ENCODE measurements at regions not wholly inside any gene's neighbourhood (a gene's known extent, or its start where the extent isn't known, plus 50 kb on each side); places are given as distances from the start of the nearest gene placed in this dataset.

DNA sequence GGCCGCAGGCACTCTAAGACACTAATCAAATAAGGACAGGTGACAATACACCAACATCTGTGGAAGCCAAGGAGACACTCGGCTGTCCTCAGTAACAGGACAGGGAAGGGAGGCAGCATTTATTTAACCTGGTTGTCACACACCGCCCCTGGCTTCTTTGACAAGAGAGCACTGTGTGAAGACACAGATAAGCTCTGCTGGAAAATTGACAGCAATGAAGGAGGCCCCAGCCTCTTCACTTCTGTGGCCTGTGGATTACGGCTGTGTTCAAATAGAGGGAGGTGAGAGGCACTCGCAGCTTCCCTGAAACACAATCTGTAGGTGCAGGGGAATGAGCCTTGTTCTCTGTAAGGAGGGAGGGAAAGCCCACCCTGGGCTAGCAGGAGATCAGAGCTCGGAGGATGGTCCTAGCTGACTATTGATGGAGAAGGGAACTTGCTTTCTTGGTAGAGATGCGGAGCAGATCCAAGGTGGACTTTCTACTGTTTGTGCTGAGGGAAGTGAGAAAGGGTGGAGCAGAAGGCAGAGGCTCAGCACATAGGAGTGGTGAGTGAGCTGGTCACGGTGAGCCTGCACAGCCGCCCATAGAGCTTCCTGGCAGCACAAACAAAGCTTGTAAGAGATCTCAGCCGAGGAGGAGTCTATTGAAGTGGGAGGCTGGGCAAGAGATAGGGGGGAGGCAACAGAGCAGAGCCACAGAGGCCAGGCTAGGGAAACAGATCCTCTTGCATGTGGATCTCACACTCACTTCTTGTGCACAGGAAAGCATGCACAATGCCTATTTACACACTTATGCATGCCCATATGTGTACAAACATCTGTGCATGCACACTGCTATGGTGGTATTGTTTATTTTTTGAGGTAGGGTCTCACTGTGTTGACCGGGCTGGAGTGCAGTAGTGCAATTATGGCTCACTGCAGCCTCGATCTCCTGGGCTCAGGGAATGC lies 114.6 kb upstream of the THY1 start:
- DNase-seq (ENCODE audit: low read depth, low spot score), result no peak
- Histone ChIP-seq H3K36me3 (ENCODE audit: insufficient read depth, low read length) (no peaks in the 10 kb centered on the region), H3K4me3 (no peak overlapping the region), H3K9ac (ENCODE audit: insufficient read length) (no peak overlapping the region), H3K9me3 (ENCODE audit: low read depth, low read length) (no peaks in the 10 kb centered on the region), H3K27ac (no peak overlapping the region)
- TF ChIP-seq FOXP2 (optimal IDR thresholded peaks at IDR 0.05; ENCODE audit: control extremely low read depth, extremely low read length, insufficient read depth), result no peak
- no peak for TF ChIP-seq EZH2 (IDR thresholded peaks at IDR 0.05)
- no peak for TF ChIP-seq POLR2AphosphoS5 (IDR thresholded peaks at IDR 0.05; ENCODE audit: borderline replicate concordance, low read depth, low read length)

DNA sequence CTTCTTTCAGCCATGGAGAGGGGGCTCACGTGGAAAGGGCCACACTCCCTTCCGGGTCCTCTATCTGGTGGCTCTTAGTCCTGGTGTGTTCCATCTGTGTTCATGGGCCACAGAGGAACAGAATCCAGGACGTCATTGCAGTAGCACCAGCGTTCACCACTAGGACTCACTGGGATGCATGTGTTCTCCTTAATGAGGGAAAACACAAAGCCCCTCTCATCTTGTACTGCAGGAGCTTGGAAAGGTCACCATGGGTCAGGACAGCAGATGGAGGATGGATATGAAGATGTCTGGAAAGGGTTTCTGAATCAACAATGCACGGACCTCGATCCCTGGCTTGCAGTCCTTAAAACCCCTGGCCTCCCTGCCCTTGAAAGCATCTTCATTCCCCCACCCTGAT lies 113.8 kb upstream of the THY1 start:
- Histone ChIP-seq H3K36me3 (ENCODE audit: insufficient read depth, low read length) (no peaks in the 10 kb centered on the region), H3K9me3 (ENCODE audit: low read depth, low read length) (no peaks in the 10 kb centered on the region), H3K9ac (ENCODE audit: insufficient read length) (no peak overlapping the region), H3K4me3 (no peak overlapping the region), H3K27ac (no peak overlapping the region)
- no peak for TF ChIP-seq FOXP2 (optimal IDR thresholded peaks at IDR 0.05; ENCODE audit: control extremely low read depth, extremely low read length, insufficient read depth)
- TF ChIP-seq POLR2AphosphoS5 (IDR thresholded peaks at IDR 0.05; ENCODE audit: borderline replicate concordance, low read depth, low read length), result no peak
- TF ChIP-seq EZH2 (IDR thresholded peaks at IDR 0.05), result no peak
- no peak for DNase-seq (ENCODE audit: low read depth, low spot score)

DNA sequence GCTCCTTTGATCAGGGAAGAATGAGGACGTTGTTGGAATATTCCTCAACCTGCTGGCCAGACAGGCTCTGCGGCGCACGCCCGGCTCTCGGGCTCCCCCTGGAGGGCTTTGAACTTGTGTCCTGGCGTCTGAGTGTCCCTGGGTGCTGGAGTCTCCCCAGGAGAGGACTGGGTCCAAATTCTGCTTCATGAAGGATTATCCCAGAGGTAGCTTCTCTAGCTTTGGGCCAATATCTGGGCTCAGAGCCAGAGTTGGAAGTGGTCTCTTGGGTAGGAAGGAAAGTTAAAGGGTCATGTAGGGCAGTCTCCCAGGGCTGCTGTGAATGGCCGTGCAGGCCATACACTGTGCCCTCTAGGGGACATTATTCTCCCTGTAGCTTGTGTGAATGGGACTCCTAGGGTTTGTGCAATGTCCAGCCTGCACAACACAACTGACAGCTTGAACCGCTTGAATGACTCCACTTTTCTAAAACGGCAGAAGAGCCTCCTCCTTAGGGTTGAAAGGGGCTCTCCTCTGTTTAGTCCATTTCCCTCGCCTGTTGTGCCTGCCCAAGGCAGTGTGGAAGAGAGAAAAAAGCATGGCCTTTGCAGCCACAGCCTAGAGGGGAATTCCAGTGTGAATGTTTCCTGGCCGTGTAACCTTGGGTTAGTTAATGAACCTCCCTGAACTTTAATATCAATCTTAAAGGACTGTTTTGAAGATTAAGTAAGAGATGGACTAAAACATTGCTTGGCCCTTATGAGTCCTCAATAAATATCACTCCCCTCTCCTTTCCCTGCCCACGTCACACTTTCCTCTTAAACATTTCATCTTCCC lies 111.2 kb upstream of the THY1 start:
- no peaks in the 10 kb centered on the region for H3K9me3 ChIP-seq (ENCODE audit: low read depth, low read length)
- no peaks in the 10 kb centered on the region for H3K36me3 ChIP-seq (ENCODE audit: insufficient read depth, low read length)
- H3K9ac ChIP-seq (ENCODE audit: insufficient read length), result no peak overlapping the region
- H3K27ac ChIP-seq, result no peak overlapping the region
- no peak for DNase-seq (ENCODE audit: low read depth, low spot score)
- TF ChIP-seq EZH2 (IDR thresholded peaks at IDR 0.05) (no peak), POLR2AphosphoS5 (IDR thresholded peaks at IDR 0.05; ENCODE audit: borderline replicate concordance, low read depth, low read length) (no peak), FOXP2 (optimal IDR thresholded peaks at IDR 0.05; ENCODE audit: control extremely low read depth, extremely low read length, insufficient read depth) (no peak)
- H3K4me3 ChIP-seq, result no peak overlapping the region

DNA sequence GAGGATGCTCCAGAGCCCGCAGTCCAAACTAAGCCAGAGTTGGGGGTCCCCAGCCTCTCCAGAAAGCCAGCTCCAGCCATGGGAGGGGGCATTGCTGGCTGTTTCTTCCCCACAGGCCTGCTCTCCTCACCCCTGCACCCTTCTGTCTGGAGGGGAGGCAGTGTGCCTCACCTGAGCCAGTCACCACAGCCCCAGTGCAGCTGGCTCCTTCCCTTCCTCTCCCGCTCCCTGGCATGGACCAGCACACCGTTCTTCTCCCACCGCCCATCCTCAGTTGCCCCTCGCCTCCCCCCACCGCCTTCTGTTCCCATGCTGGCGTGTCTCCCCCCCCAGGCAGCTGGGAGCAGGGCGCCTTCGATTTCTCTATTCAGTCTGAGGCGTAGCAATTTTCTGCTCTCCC lies 110.5 kb upstream of the THY1 start:
- DNase-seq (ENCODE audit: low read depth, low spot score), result no peak
- Histone ChIP-seq H3K4me3 (no peak overlapping the region), H3K27ac (no peak overlapping the region), H3K36me3 (ENCODE audit: insufficient read depth, low read length) (no peaks in the 10 kb centered on the region), H3K9ac (ENCODE audit: insufficient read length) (no peak overlapping the region), H3K9me3 (ENCODE audit: low read depth, low read length) (no peaks in the 10 kb centered on the region)
- TF ChIP-seq FOXP2 (optimal IDR thresholded peaks at IDR 0.05; ENCODE audit: control extremely low read depth, extremely low read length, insufficient read depth) (no peak), EZH2 (IDR thresholded peaks at IDR 0.05) (no peak), POLR2AphosphoS5 (IDR thresholded peaks at IDR 0.05; ENCODE audit: borderline replicate concordance, low read depth, low read length) (no peak)

DNA sequence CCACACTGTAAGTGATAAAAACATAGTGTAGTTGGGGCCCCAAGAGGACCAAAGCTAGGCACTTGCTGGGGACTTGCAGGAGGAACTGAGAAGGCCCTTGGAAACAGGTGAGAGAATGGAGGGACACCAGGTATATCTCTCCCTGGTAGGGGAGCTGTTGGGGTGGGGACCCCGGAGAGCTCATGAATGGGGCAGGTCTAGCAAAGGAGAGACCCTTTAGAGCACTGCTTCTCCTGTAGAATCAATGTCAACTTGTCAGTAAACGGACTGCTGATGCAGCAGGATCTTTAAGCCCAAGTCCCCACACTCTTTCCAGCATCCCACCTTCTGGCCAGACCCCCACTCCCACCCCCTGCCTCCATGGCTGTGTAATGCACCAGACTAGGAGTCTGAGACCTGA lies 109.6 kb upstream of the THY1 start:
- Histone ChIP-seq H3K9me3 (ENCODE audit: low read depth, low read length) (no peaks in the 10 kb centered on the region), H3K36me3 (ENCODE audit: insufficient read depth, low read length) (no peaks in the 10 kb centered on the region), H3K4me3 (no peak overlapping the region), H3K27ac (no peak overlapping the region), H3K9ac (ENCODE audit: insufficient read length) (no peak overlapping the region)
- TF ChIP-seq FOXP2 (optimal IDR thresholded peaks at IDR 0.05; ENCODE audit: control extremely low read depth, extremely low read length, insufficient read depth), result no peak
- TF ChIP-seq POLR2AphosphoS5 (IDR thresholded peaks at IDR 0.05; ENCODE audit: borderline replicate concordance, low read depth, low read length), result no peak
- TF ChIP-seq EZH2 (IDR thresholded peaks at IDR 0.05), result no peak
- no peak for DNase-seq (ENCODE audit: low read depth, low spot score)

DNA sequence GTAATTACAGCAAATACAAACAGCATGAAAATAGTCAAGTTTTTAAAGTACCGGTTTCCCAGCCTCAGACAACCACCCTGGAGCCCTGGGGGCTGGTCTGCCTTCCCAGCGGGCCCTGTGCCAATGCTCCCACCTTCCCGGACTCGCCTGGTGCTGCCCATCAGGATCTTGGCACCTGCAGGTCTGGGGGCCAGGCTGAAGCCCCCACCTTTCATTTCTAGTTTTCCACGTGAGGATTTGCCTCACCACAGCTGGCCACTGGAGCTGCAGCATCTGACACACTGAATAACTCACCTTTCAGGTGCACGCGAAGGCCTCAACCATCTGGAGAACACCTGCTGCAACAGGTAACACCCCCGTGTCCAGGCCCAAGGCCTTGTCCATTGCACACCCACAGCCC lies 108.7 kb upstream of the THY1 start:
- Histone ChIP-seq H3K4me3 (no peak overlapping the region), H3K9me3 (ENCODE audit: low read depth, low read length) (no peaks in the 10 kb centered on the region), H3K27ac (no peak overlapping the region), H3K36me3 (ENCODE audit: insufficient read depth, low read length) (no peaks in the 10 kb centered on the region), H3K9ac (ENCODE audit: insufficient read length) (no peak overlapping the region)
- no peak for TF ChIP-seq FOXP2 (optimal IDR thresholded peaks at IDR 0.05; ENCODE audit: control extremely low read depth, extremely low read length, insufficient read depth)
- TF ChIP-seq POLR2AphosphoS5 (IDR thresholded peaks at IDR 0.05; ENCODE audit: borderline replicate concordance, low read depth, low read length), result no peak
- no peak for TF ChIP-seq EZH2 (IDR thresholded peaks at IDR 0.05)
- no peak for DNase-seq (ENCODE audit: low read depth, low spot score)

DNA sequence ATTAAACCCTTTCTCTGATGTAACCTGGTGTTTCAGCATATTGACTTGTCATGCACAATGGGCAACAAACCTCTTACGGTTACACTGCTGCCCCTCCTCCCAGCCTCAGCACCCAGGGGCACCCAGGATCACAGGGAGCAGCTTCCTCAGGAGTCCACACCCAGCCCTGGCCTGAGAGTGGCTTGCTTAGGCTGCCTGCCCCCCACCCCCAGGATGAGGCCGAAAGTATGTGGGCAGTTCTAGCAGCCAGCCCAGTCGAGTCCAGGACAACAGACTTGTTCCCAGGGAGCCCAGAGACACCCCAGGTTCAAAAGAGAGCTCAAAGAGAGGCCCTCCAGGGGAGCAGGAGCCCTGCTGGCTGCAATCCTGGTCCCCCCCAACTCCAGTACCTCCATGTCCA lies 108.1 kb upstream of the THY1 start:
- DNase-seq (ENCODE audit: low read depth, low spot score), result no peak
- TF ChIP-seq EZH2 (IDR thresholded peaks at IDR 0.05), result no peak
- no peak for TF ChIP-seq POLR2AphosphoS5 (IDR thresholded peaks at IDR 0.05; ENCODE audit: borderline replicate concordance, low read depth, low read length)
- no peak for TF ChIP-seq FOXP2 (optimal IDR thresholded peaks at IDR 0.05; ENCODE audit: control extremely low read depth, extremely low read length, insufficient read depth)
- Histone ChIP-seq H3K9ac (ENCODE audit: insufficient read length) (no peak overlapping the region), H3K4me3 (no peak overlapping the region), H3K36me3 (ENCODE audit: insufficient read depth, low read length) (no peaks in the 10 kb centered on the region), H3K27ac (no peak overlapping the region), H3K9me3 (ENCODE audit: low read depth, low read length) (no peaks in the 10 kb centered on the region)

DNA sequence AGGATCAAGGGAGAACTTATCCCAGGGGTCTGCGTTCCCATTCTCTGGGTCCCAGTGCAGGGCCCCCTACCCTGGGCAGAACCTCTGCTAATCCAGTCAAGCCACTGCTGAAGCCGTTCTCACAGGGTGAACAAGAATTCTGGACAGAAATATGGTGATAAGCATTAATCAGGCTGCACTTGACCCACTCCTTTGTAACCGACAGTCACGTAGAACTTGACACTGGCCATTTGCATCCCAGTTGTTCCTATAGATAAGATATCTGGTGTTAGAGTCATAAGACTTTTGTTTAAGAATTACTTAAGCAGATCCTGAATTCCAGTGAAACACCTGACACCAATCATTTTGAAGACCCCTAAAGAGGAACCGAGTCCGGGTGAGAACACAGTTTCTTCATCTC lies 107.5 kb upstream of the THY1 start:
- no peak for DNase-seq (ENCODE audit: low read depth, low spot score)
- Histone ChIP-seq H3K27ac (no peak overlapping the region), H3K4me3 (no peak overlapping the region), H3K36me3 (ENCODE audit: insufficient read depth, low read length) (no peaks in the 10 kb centered on the region), H3K9me3 (ENCODE audit: low read depth, low read length) (no peaks in the 10 kb centered on the region), H3K9ac (ENCODE audit: insufficient read length) (no peak overlapping the region)
- TF ChIP-seq FOXP2 (optimal IDR thresholded peaks at IDR 0.05; ENCODE audit: control extremely low read depth, extremely low read length, insufficient read depth), result no peak

Measured in SK-N-MC (cell line).